NCI-H774 (cell line): ENCODE measurements at regions not wholly inside any gene's neighbourhood (a gene's known extent, or its start where the extent isn't known, plus 50 kb on each side); places are given as distances from the start of the nearest gene placed in this dataset.

Source experiments
- DNase-seq: peaks from one replicate; lab custom pipeline; 2025; lab: John Stamatoyannopoulos, UW

- DNase-seq, result no peak
Measured at GRCh38 chr12:62995097-62995496, 60.1 kb upstream of the PPM1H start.

GRCh38 chr12:62986844-62987243, 51.9 kb upstream of the PPM1H start:
- DNase-seq, result no peak
